HuH-7.5 (cell line): ENCODE measurements at regions not wholly inside any gene's neighbourhood (a gene's known extent, or its start where the extent isn't known, plus 50 kb on each side); places are given as distances from the start of the nearest gene placed in this dataset.

ENCODE experiments used
- DNase-seq: peaks from one replicate; pipeline ENCODE4 v3.0.0; 2011; ENCODE audit warnings: low spot score

DNA sequence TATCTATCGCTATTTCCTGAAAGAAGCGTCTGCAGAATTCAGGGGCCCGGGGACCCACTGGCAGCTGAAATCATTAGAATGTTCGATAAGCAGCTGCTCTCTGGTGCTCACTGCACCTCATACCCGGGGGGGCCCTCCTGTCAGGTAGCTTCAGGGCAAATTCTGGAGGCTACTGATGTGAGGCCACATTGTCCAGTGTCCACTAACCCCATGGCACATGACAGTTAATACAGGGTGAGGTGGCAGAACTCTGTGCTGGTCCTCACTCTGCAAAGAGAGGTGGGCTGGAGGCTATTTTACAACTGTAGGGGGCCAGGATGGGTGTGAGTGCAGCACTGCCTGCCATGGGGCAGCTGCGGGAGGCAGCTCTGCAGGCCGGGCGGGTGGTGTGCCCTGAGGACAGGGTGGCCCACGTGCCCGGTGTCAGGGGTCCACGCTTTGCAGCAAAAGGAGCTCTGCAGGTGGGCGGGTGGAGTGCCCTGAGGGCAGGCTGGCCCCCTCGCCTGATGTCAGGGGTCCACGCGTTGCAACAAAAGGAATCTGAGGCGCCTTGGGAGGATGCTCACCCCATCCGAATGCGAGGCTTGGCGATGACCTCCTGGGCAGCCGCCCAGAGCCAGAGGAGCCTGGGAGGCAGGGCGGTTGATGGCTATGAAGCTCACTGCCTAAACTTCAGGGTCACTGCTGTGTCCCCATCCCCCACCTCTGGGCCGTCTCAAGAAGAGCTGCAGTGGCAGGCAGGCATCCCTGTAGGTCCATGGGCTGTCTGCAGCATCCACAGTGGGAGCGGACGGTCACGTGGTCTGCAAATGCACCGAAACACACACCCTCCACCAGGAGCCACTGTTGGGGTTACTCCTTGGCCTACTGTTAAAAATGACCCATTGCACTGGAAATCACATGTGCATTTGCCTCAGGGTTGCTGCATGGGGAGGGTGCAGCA lies 207.0 kb upstream of the SALL3 start:
- no peak for DNase-seq

GRCh38 chr18:78773303-78773755 lies 206.3 kb upstream of the SALL3 start:
- no peak for DNase-seq

GRCh38 chr18:78773819-78774218 lies 205.8 kb upstream of the SALL3 start:
- no peak for DNase-seq

DNA sequence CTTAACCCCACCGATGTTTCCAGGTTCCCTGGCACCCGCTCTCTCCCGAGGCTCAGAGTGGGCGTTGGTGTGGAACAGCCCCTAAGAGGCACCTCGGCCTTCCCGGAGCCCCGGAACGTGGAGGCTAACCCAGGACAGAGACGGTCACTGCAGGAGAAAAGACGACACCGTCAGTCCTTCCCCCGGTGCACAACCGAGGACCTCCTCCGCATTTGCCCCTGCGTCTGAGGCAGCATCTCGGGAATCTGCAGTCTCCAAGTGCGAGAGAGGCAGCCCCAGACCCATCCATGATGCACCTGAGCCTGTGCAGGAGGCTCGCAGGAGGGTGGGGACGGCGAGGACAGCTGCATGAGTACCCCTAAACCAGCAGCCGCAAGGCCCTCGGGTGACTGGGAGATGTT lies 204.9 kb upstream of the SALL3 start:
- no peak for DNase-seq

DNA sequence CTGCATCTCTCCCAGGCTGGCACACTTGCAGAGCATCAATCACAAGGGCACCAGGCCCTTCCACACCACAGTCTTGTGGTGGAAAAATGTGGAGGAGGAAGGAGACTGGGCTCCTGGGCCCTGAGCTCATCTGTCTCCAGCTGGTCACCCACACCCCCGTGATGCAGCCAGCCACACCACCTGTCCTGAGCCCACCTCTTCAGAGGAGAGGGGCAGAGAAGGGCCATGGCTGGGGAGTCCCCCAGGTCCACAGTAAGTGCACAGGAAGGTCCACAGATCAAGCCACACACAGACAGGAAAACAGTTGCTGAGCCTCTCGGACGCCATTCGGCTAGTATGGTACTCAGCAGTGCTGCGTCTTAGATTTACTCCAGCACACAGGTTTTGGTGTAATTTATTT lies 203.5 kb upstream of the SALL3 start:
- DNase-seq: no peak

- DNase-seq: no peak
Measured at GRCh38 chr18:78776706-78777285, 202.8 kb upstream of the SALL3 start.

GRCh38 chr18:78777992-78778391 lies 201.6 kb upstream of the SALL3 start:
- no peak for DNase-seq

- DNase-seq: no peak
Measured at GRCh38 chr18:78778651-78779050, 201.0 kb upstream of the SALL3 start.

- DNase-seq: no peak
Measured at GRCh38 chr18:78779996-78780718, 199.5 kb upstream of the SALL3 start.

DNA sequence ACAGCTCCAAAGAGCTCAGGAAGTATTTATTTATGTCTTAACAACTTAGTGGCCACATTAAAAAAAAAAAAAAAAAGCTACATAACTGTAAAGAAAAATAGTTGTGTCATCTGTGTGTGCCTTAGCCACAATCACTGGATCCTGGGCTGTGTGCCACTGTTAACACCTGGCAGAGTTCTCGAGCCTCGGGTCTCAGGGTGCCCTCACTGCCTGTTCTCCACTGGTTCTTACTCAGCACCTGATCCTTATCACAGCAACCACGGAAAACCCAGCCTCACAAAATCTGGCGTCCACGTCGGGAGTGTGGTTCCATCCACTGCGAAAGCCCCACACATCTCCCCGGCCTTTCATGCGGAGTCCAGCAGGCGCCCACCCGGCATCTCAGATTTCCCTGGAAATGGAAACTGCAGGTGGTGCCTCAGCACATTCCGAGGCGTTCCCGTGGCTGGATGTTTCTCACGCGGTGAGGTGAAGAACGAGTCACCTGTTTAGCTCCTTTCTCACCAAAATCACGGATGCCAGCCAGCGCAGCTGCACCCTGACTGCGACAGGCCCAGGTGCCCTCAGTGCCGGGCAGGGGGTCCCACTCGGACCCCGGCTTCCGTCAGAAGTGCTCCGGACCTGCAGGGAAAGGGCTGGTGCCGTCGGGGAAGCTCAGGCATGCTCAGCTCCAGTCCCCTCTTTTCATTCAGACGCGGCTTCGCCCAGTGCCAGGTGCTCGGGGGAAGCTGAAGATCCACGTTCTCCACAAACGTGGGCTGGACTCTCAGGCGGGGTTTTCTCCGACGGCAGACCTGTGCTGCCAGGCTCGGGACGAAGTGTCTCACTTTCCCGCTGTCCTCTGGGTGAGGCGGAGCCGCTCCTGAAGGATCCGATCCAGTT lies 198.7 kb upstream of the SALL3 start:
- DNase-seq: no peak

- DNase-seq: no peak
Measured at GRCh38 chr18:78781601-78781960, 198.0 kb upstream of the SALL3 start.

GRCh38 chr18:78782951-78783563 lies 196.6 kb upstream of the SALL3 start:
- DNase-seq: no peak

GRCh38 chr18:78783564-78783960 lies 196.1 kb upstream of the SALL3 start:
- no peak for DNase-seq

GRCh38 chr18:78784861-78785260 lies 194.8 kb upstream of the SALL3 start:
- DNase-seq: no peak

- DNase-seq: no peak
Measured at GRCh38 chr18:78785706-78786105, 193.9 kb upstream of the SALL3 start.

GRCh38 chr18:78786776-78787175 lies 192.8 kb upstream of the SALL3 start:
- DNase-seq: no peak

- no peak for DNase-seq
Measured at GRCh38 chr18:78787751-78788150, 191.9 kb upstream of the SALL3 start.

- DNase-seq: no peak
Measured at GRCh38 chr18:78788161-78788560, 191.5 kb upstream of the SALL3 start.

DNA sequence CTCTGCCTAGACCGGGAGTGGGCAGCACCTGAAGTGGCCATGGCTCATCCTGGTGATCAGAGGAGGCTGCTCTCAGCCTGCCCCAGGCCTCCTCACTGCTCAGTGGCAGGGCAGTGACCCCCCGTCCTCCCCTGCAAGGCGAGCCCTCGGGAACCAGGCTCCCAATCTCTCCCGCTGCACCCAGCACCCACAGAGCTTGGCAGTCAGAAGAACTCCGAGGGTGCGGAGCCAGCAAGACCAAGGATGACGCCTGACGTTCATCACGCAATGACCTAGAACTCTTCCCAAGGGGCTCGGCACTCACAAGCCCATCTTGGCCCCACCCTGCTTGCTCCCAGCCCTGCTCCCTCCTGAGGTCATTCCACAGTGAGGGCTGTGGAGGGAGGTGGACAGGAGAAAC lies 189.8 kb upstream of the SALL3 start:
- no peak for DNase-seq

DNA sequence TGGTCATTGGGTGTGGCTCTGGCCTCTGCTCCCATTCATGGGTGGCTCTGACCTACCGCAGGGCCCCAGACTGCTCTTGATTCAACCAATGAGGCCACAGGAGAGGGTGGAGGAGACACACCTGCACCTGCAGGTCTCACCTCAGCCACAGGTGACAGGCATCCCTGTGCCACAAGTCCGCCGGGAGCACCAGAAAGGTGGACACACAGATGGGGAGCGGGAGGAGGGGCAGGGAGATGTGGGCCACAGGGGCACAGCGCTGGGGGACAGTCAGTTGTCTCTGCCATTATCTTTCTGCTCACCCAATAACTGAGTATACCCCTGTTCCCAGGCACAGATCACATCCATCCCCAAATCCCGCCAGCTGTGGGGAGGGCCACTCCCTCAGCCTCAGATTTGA lies 189.1 kb upstream of the SALL3 start:
- DNase-seq: no peak

DNA sequence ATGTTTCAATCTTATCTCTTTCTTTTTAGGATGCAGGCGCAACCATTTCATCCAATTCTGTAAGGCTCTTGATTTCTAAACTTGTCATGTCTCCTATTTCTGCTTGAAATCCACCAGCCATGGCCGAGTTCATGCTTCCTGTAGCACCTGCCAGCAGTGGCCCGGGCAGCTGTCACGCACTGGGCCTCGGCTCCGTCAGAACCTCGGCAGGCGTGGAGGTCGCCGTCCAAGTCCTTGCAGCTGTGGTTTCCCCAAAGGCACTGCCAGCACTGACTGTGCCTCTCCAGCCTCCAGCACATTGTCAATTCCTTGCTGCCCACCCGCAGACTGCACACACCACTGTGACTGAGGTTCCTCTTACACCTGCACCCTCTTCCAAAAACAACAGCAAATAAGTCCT lies 188.7 kb upstream of the SALL3 start:
- DNase-seq: no peak

DNA sequence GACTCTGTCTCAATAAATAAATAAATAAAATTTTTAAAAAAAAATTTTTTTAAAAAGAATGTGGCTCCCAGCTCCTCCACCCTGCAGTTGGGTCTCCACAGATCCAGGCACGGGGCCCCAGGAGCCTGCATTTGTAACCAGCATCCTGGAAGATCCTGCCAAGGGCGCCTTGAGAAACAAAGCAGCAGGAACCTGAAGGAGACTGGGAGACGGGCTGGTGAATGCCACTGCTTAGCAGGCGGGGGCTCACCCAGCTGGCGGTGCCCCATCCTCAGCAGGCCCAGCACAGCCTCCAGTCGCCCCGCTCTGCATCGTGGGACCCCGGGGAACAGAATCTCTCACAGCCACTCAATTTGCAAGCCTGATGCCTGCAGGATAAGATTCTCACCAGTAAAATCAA lies 187.5 kb upstream of the SALL3 start:
- no peak for DNase-seq
